GM23338 (cell line): ENCODE measurements at regions not wholly inside any gene's neighbourhood (a gene's known extent, or its start where the extent isn't known, plus 50 kb on each side); places are given as distances from the start of the nearest gene placed in this dataset.

Experiments used
- ATAC-seq: fragments of 200-7000 bp; cut with Tn5 transposase; 3 replicates; pipeline ENCODE4 v1.9.1; 2020
- DNase-seq: peaks from one replicate; pipeline ENCODE4 v3.0.0-alpha.2; 2015; ENCODE audit warnings: low spot score
- H2AFZ ChIP-seq: fragments of 200-600 bp; sonication (generic); 2 replicates; pipeline ENCODE4 v1.8.0; 2016; ENCODE audit warnings: antibody characterized with exemption, mild to moderate bottlenecking, moderate library complexity
- H3F3A ChIP-seq: fragments of 200-600 bp; sonication (generic); replicated peaks from 2 replicates; pipeline ENCODE4 v1.8.0; 2017; ENCODE audit warnings: antibody characterized with exemption, mixed run types, low read depth
- H3K27ac ChIP-seq: fragments of 200-600 bp; sonication (generic); 2 replicates; pipeline ENCODE4 v1.6.1; 2016; ENCODE audit warnings: low read depth
- H3K27me3 ChIP-seq: fragments of 200-600 bp; sonication (generic); 2 replicates; pipeline ENCODE4 v1.8.0; 2016; ENCODE audit warnings: mild to moderate bottlenecking, mixed run types, moderate library complexity; ENCODE audit not compliant: insufficient read depth
- H3K36me3 ChIP-seq: fragments of 200-600 bp; sonication (generic); 2 replicates; pipeline ENCODE4 v1.8.0; 2016; ENCODE audit warnings: mild to moderate bottlenecking; ENCODE audit not compliant: insufficient read depth
- H3K4me1 ChIP-seq: fragments of 200-600 bp; sonication (generic); 2 replicates; pipeline ENCODE4 v1.8.0; 2016; ENCODE audit warnings: mild to moderate bottlenecking, moderate library complexity; ENCODE audit not compliant: insufficient read depth
- H3K4me2 ChIP-seq: fragments of 200-600 bp; sonication (generic); 2 replicates; pipeline ENCODE4 v1.7.1; 2017; ENCODE audit warnings: mixed run types
- H3K4me3 ChIP-seq: fragments of 200-600 bp; sonication (generic); 2 replicates; pipeline ENCODE4 v1.6.1; 2016; ENCODE audit warnings: mixed run types
- H3K79me2 ChIP-seq: fragments of 200-600 bp; sonication (generic); replicated peaks from 2 replicates; pipeline ENCODE4 v1.8.0; 2017; ENCODE audit warnings: mild to moderate bottlenecking; ENCODE audit not compliant: insufficient read depth
- H3K9me2 ChIP-seq: fragments of 200-600 bp; sonication (generic); 2 replicates; pipeline ENCODE4 v1.8.0; 2017; ENCODE audit not compliant: insufficient read depth
- H4K20me1 ChIP-seq: fragments of 200-600 bp; sonication (generic); replicated peaks from 2 replicates; pipeline ENCODE4 v1.8.0; 2017; ENCODE audit warnings: mild to moderate bottlenecking; ENCODE audit not compliant: insufficient read depth
- H3K27ac Mint-ChIP-seq: 2 replicates; pipeline ENCODE4 v1.8.0; 2020; ENCODE audit warnings: inconsistent platforms, mild to moderate bottlenecking, moderate library complexity, mixed read lengths
- H3K27me3 Mint-ChIP-seq: 3 replicates; pipeline ENCODE4 v1.8.0; 2022; ENCODE audit warnings: low read depth, mild to moderate bottlenecking, moderate library complexity, mixed read lengths, inconsistent platforms; ENCODE audit not compliant: insufficient read depth, poor library complexity
- H3K36me3 Mint-ChIP-seq: 3 replicates; pipeline ENCODE4 v1.8.0; 2021; ENCODE audit warnings: low read depth, mild to moderate bottlenecking, inconsistent platforms, moderate library complexity, mixed read lengths
- H3K4me1 Mint-ChIP-seq: 3 replicates; pipeline ENCODE4 v1.8.0; 2020; ENCODE audit warnings: mild to moderate bottlenecking, inconsistent platforms, mixed read lengths
- H3K4me3 Mint-ChIP-seq: 3 replicates; pipeline ENCODE4 v1.8.0; 2021; ENCODE audit warnings: moderate library complexity, mild to moderate bottlenecking, inconsistent platforms, mixed read lengths
- H3K9me3 Mint-ChIP-seq: 3 replicates; pipeline ENCODE4 v1.8.0; 2020; ENCODE audit warnings: moderate library complexity, mild to moderate bottlenecking, inconsistent platforms, mixed read lengths
- CREB1 ChIP-seq: fragments of 250-450 bp; sonication (Bioruptor Pico); IDR thresholded peaks from 2 replicates; pipeline ENCODE4 v1.5.0; 2020; ENCODE audit warnings: low read depth, mild to moderate bottlenecking, moderate library complexity
- ETS1 ChIP-seq: IDR thresholded peaks from 2 replicates; pipeline ENCODE4 v1.6.1; 2016; ENCODE audit warnings: antibody characterized with exemption
- EZH2 ChIP-seq: fragments of 200-600 bp; sonication (generic); IDR thresholded peaks from one replicate; pipeline ENCODE4 v1.8.0; 2017; ENCODE audit warnings: antibody characterized with exemption, mild to moderate bottlenecking, low read depth; ENCODE audit not compliant: unreplicated experiment
- JUNB ChIP-seq: IDR thresholded peaks from one replicate; pipeline ENCODE4 v1.6.1; 2016; ENCODE audit warnings: antibody characterized with exemption; ENCODE audit not compliant: unreplicated experiment
- POLR2AphosphoS5 ChIP-seq: IDR thresholded peaks from 2 replicates; pipeline ENCODE4 v1.6.1; 2016; ENCODE audit warnings: antibody characterized with exemption, low read depth
- STAT1 ChIP-seq: IDR thresholded peaks from one replicate; pipeline ENCODE4 v1.6.1; 2016; ENCODE audit warnings: antibody characterized with exemption; ENCODE audit not compliant: unreplicated experiment
- ZNF114 ChIP-seq: fragments of 250-450 bp; sonication (Bioruptor Pico); IDR thresholded peaks from 2 replicates; pipeline ENCODE4 v1.5.0; 2020; ENCODE audit warnings: mild to moderate bottlenecking, moderate library complexity
- ZNF331 ChIP-seq: fragments of 250-450 bp; sonication (Bioruptor Pico); IDR thresholded peaks from 2 replicates; pipeline ENCODE4 v1.5.0; 2020; ENCODE audit warnings: low read depth, mild to moderate bottlenecking, moderate library complexity
- TF ChIP-seq, protein P1 (sequence below): IDR thresholded peaks from one replicate; pipeline ENCODE4 v1.6.1; 2018; ENCODE audit warnings: antibody characterized with exemption; ENCODE audit not compliant: unreplicated experiment

DNA sequence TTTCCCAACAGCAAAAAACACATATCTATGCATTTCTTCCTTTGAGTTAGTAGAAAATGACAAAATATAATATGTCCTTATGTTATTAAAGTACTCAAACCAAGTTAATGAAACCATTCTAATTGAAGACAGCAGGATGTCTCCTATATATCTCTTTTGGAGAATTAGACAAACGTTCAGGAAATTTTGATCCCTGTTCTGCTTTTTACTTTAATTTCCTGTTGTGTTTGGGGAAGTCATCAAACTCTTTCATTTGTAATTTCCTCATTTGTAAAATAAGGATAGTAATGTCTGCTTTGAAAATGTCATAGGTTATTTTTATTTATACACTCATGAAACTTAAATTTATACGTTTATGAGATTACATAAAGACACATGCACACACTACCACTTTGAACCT, 281.8 kb upstream of the ANO5 start:
- Mint-ChIP-seq H3K4me3 (no peak overlapping the region), H3K27ac (no peak overlapping the region), H3K4me1 (peaks cover 6% of the 10 kb centered on the region; the same call in 2 of the 3 replicates), H3K36me3 (no peaks in the 10 kb centered on the region), H3K9me3 (peaks cover 3% of the 10 kb centered on the region; the same call in 1 of the 3 replicates), H3K27me3 (no peaks in the 10 kb centered on the region)
- DNase-seq = no peak
- Histone ChIP-seq H4K20me1 (no peaks in the 10 kb centered on the region), H3K4me2 (no peak overlapping the region), H2AFZ (no peak overlapping the region), H3K9me2 (no peaks in the 10 kb centered on the region), H3K27ac (no peak overlapping the region), H3K4me3 (no peak overlapping the region), H3K4me1 (no peaks in the 10 kb centered on the region), H3K79me2 (no peaks in the 10 kb centered on the region), H3F3A (no peaks in the 10 kb centered on the region), H3K36me3 (no peaks in the 10 kb centered on the region), H3K27me3 (no peaks in the 10 kb centered on the region)
- ATAC-seq = no peak
- no peak for TF ChIP-seq ETS1
- TF ChIP-seq ZNF331 (CRISPR knock-in tag) = no peak
- TF ChIP-seq STAT1 = no peak
- TF ChIP-seq POLR2AphosphoS5 = no peak
- TF ChIP-seq ZNF114 (CRISPR knock-in tag) = no peak
- TF ChIP-seq JUNB = no peak
- TF ChIP-seq CREB1 = no peak
- TF ChIP-seq, protein P1, sequence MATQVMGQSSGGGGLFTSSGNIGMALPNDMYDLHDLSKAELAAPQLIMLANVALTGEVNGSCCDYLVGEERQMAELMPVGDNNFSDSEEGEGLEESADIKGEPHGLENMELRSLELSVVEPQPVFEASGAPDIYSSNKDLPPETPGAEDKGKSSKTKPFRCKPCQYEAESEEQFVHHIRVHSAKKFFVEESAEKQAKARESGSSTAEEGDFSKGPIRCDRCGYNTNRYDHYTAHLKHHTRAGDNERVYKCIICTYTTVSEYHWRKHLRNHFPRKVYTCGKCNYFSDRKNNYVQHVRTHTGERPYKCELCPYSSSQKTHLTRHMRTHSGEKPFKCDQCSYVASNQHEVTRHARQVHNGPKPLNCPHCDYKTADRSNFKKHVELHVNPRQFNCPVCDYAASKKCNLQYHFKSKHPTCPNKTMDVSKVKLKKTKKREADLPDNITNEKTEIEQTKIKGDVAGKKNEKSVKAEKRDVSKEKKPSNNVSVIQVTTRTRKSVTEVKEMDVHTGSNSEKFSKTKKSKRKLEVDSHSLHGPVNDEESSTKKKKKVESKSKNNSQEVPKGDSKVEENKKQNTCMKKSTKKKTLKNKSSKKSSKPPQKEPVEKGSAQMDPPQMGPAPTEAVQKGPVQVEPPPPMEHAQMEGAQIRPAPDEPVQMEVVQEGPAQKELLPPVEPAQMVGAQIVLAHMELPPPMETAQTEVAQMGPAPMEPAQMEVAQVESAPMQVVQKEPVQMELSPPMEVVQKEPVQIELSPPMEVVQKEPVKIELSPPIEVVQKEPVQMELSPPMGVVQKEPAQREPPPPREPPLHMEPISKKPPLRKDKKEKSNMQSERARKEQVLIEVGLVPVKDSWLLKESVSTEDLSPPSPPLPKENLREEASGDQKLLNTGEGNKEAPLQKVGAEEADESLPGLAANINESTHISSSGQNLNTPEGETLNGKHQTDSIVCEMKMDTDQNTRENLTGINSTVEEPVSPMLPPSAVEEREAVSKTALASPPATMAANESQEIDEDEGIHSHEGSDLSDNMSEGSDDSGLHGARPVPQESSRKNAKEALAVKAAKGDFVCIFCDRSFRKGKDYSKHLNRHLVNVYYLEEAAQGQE = no peak
- TF ChIP-seq EZH2 = no peak

DNA sequence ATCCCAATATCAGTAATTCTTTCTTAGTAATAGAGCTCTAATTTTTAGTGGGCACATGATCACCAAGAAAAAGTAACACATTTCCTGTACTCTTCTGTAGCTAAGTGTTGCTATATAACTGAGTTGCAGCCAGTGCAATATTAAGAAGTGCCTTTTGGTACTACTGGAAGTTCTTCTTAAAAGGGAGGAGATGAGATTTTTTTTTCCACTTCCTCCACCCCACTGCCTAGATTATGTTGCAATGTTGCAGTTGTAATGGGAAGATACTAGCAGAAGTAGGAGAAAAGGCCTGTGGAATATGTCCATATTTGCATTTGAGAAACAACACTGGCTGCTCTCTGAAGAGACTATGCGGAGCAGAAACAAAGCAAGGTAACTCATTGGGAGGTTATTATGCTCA, 280.6 kb upstream of the ANO5 start:
- Mint-ChIP-seq H3K9me3 (peaks cover 5% of the 10 kb centered on the region; the same call in 1 of the 3 replicates), H3K27me3 (no peaks in the 10 kb centered on the region), H3K4me3 (no peak overlapping the region), H3K27ac (peak overlapping the region; percentile 28; the same call in 1 of the 2 replicates), H3K4me1 (peaks cover 6% of the 10 kb centered on the region; the same call in 2 of the 3 replicates), H3K36me3 (no peaks in the 10 kb centered on the region)
- ATAC-seq = peak; percentile 48
- no peak overlapping the region for H3K4me3 ChIP-seq
- no peaks in the 10 kb centered on the region for H3K9me2 ChIP-seq
- H3K4me2 ChIP-seq = no peak overlapping the region
- DNase-seq = no peak
- H3K4me1 ChIP-seq = no peaks in the 10 kb centered on the region
- H3K79me2 ChIP-seq = no peaks in the 10 kb centered on the region
- no peaks in the 10 kb centered on the region for H3K36me3 ChIP-seq
- H3K27me3 ChIP-seq = no peaks in the 10 kb centered on the region
- no peak for TF ChIP-seq POLR2AphosphoS5
- peak overlapping the region; percentile 86 for H2AFZ ChIP-seq
- H3F3A ChIP-seq = no peaks in the 10 kb centered on the region
- no peak overlapping the region for H3K27ac ChIP-seq
- H4K20me1 ChIP-seq = no peaks in the 10 kb centered on the region
